Testis (tissue), 2 donors: ENCODE measurements at regions not wholly inside any gene's neighbourhood (a gene's known extent, or its start where the extent isn't known, plus 50 kb on each side); places are given as distances from the start of the nearest gene placed in this dataset.

Experiments
- CTCF ChIP-seq, 3 experiments: fragments of 450-650 bp in 2 of 3; fragments of 200-600 bp in 1 of 3; sonication (generic) in 1 of 3; IDR thresholded peaks; one replicate each; pipeline ENCODE4 v1.5.1; 2016 to 2019; ENCODE audit warnings: antibody characterized with exemption in 3 of 3, mild to moderate bottlenecking in 2 of 3, moderate library complexity in 1 of 3
- POLR2A ChIP-seq: fragments of 450-650 bp; IDR thresholded peaks from one replicate; pipeline ENCODE4 v1.6.1; 2017; ENCODE audit warnings: antibody characterized with exemption, mild to moderate bottlenecking, moderate library complexity

GRCh38 chr10:56771343-56771742, 410.3 kb upstream of the ZWINT start:
- TF ChIP-seq CTCF (IDR thresholded peaks at IDR 0.05) (no peak), POLR2A (no peak)
